Right cardiac atrium (tissue), 5 donors: ENCODE measurements at regions not wholly inside any gene's neighbourhood (a gene's known extent, or its start where the extent isn't known, plus 50 kb on each side); places are given as distances from the start of the nearest gene placed in this dataset.

ENCODE experiments used
- ATAC-seq, 2 donors: fragments of 200-7000 bp; cut with Tn5 transposase; one replicate each; pipeline versions ENCODE4 v1.8.0 to v1.9.1; 2020; ENCODE audit warnings: moderate library complexity in 2 of 2, mild to moderate bottlenecking in 1 of 2
- DNase-seq, 3 donors: peaks; one replicate each; pipeline ENCODE4 v3.0.0-alpha.2; 2020
- H3K27ac ChIP-seq: one replicate; pipeline ENCODE4 v1.5.1; 2013; ENCODE audit warnings: mild to moderate bottlenecking, low read length, control low read depth, moderate library complexity
- H3K27me3 ChIP-seq: one replicate; pipeline ENCODE4 v1.6.1; 2013; ENCODE audit not compliant: control insufficient read depth, insufficient read depth
- H3K4me1 ChIP-seq: one replicate; pipeline ENCODE4 v1.6.1; 2013; ENCODE audit warnings: low read length; ENCODE audit not compliant: control insufficient read depth, insufficient read depth
- H3K4me3 ChIP-seq: one replicate; pipeline ENCODE4 v1.5.1; 2013; ENCODE audit warnings: low read length, control low read depth
- H3K9me3 ChIP-seq: one replicate; pipeline ENCODE4 v1.6.1; 2013; ENCODE audit warnings: low read length; ENCODE audit not compliant: control insufficient read depth
- WGBS: extraction: QIAGEN DNeasy Blood & Tissue Kit; methylation state at CpG from one replicate; pipeline ENCODE4 v1.1.7; 2013; 5-methylcytosine and 5-hydroxymethylcytosine counted together
- intact Hi-C, 4 donors: fragments of 100-400 bp; cut with DNase I; formaldehyde crosslinking; loops; one replicate each; pipeline versions ENCODE4 v1.11.0 to v1.14.0; 2022 to 2023
- donor health status: healthy with polysubstance abuse.
- donor health status: DM: no; HTN: yes; CAD: no.
- donor health status: DM: no; HTN: no; CAD: no.
- donor health status: DM: no; HTN: yes; CAD: no; lungs with severe emphysema.
- donor health status: DM: yes; HTN: yes; CAD: no.

DNA sequence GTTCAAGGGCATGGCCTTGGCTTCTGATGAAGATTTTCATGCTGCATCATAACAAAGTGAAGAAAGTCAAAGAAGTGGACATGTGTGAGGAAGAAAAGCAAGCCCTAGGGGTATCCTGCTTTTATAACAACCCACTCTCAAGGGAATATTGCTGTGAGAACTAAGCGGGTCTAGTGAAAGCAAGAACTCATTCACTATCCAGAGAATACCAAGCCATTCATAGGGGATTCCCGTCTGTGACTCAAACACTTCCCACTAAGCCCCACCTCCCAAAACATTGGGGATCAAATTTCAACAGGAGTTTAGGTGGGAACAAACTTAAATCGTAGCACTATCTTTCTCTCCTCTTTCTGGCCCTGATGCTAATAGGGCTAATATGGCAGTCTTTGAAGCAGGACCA lies 98.5 kb upstream of the CTTNBP2NL start:
- Histone ChIP-seq H3K27me3 (no peaks in the 10 kb centered on the region), H3K4me1 (no peaks in the 10 kb centered on the region), H3K4me3 (no peak overlapping the region), H3K9me3 (no peaks in the 10 kb centered on the region), H3K27ac (no peak overlapping the region)
- DNase-seq = no peak
- WGBS = 52% methylated on average over 3 of the region's 3 CpGs
- intact Hi-C loops = no loop called here
- no peak for ATAC-seq

DNA sequence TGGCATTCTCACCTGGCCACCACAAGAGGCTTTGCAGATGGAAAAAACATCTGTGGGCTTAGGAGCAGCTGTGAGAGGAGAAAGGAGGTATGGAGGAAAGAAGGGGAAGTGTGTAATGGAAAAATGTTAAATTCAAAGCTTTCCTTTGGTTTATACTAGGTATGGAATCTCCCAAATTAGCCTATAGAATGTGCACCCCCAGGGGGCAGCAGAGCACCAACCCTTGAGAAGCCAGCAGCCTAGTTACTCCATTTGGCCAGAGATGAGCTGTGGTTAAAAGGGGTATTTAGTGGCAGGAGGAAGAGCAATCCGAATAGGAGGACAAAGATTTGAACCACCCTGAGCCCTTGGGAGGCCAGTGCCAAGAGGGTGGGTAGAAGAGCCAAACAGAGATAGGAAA lies 97.5 kb upstream of the CTTNBP2NL start:
- ATAC-seq (no peak), DNase-seq (peak in 1 of 3 donors; percentile 80)
- Histone ChIP-seq H3K27me3 (no peaks in the 10 kb centered on the region), H3K27ac (no peak overlapping the region), H3K4me3 (no peak overlapping the region), H3K9me3 (no peaks in the 10 kb centered on the region), H3K4me1 (no peaks in the 10 kb centered on the region)
- intact Hi-C loops = no loop called here
- WGBS = 27% methylated on average over 1 of the region's 1 CpG

DNA sequence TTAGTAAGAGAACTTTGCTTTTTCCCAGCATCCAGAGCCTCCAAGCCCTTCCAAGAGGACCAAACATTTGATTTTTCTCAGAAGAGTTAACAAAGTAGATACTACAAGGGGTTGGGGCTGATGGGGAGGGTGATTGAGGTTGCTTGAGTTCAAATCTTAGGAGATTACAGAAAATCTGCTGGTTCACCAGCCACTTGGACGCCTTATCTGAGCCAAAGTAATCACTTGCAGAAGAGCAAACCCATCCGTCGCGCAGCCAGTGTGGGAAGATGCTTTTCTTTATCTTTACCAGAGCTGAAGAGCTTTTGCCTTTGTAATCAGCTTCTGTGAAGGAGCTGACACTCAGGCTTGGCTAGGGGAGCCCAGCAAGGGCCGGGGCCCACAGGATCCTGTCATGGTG lies 91.9 kb upstream of the CTTNBP2NL start:
- H3K27me3 ChIP-seq = no peaks in the 10 kb centered on the region
- H3K4me3 ChIP-seq = no peak overlapping the region
- H3K4me1 ChIP-seq = no peaks in the 10 kb centered on the region
- no peak for DNase-seq
- H3K27ac ChIP-seq = no peak overlapping the region
- intact Hi-C loops = no loop called here
- WGBS = 44% methylated on average over 5 of the region's 5 CpGs
- ATAC-seq = no peak
- no peaks in the 10 kb centered on the region for H3K9me3 ChIP-seq

DNA sequence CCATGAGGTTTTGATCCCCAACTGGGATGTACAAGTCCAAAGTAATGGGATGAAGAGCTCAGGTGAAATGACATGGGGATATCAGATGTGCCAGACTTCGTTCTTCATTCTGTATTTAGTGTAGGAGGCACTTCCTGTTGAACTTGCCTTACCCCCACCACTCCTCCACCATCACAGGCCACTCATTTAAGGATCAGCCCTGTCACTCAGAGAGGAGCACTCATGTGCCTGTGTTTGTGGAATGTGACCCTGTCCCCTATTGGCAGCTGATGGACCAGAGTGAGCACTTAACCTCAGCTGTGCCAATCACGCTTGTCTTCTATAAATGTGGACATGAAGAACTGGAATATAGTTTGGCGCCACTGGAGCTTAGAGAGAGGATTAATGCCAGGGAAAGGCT lies 91.4 kb upstream of the CTTNBP2NL start:
- intact Hi-C loops = no loop called here
- H3K27me3 ChIP-seq = no peaks in the 10 kb centered on the region
- 52% methylated on average over 3 of the region's 3 CpGs for WGBS
- H3K4me3 ChIP-seq = no peak overlapping the region
- peak in 1 of 2 donors; percentile 26 for ATAC-seq
- no peak overlapping the region for H3K27ac ChIP-seq
- no peaks in the 10 kb centered on the region for H3K4me1 ChIP-seq
- no peaks in the 10 kb centered on the region for H3K9me3 ChIP-seq
- no peak for DNase-seq

DNA sequence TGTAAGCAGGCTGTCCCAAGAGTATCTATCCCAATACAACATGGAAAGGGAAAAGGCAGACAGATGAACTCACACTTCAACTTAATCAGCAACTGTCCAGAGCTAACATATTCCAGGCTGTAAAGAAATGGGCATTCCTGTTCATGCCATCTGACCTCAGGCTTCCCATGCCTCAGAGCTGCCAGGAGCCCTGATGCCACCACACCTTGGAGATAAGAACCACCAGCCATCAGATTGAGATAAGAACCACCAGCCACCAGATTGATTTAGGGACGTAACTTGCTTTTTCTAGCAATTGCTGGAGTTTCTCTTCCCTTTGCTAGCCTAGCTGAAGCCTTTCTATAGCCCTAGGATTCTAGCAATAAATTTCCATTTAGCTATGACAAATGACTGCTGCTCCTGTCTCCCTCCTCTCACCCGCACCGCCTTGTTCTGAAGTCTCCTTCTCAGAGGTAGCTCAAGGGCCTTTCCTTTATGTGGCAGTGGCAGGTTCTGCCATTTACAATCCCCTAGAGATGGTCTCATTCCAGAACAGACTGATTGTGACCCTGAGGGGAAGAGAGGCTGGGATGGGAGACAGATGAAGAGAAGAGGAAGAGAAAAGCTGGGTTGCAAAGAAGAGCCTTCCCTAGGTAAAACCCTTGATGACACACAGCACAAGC lies 88.0 kb upstream of the CTTNBP2NL start:
- intact Hi-C loops = no loop called here
- WGBS = 78% methylated on average over 3 of the region's 3 CpGs

DNA sequence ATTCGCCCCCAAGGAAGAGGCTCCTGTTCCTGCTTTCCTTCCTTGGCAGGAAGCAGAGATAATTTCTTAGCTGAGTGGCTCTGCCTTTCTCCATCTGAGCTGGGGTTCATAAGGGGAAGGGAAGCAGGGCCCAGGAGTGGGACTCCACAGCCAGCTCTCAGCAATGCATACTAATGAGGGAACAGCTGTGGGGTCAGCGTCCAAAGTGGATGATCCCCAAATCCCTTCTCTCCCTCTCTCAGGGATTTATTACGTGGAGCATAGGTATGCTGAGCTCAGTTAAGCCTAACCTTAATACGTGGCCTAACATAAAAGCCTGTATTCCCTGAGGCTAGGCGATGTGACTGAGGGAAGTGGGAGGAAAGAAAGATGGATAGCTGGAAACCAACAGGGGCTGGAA lies 87.3 kb upstream of the CTTNBP2NL start:
- Histone ChIP-seq H3K27ac (no peak overlapping the region), H3K27me3 (no peaks in the 10 kb centered on the region), H3K9me3 (no peaks in the 10 kb centered on the region), H3K4me1 (no peaks in the 10 kb centered on the region), H3K4me3 (no peak overlapping the region)
- DNase-seq (no peak), ATAC-seq (no peak)
- WGBS = 82% methylated on average over 5 of the region's 5 CpGs
- intact Hi-C loops = no loop called here

More for the DNA sequence above, 88.0 kb upstream of the CTTNBP2NL start:
- Histone ChIP-seq H3K27me3 (no peaks in the 10 kb centered on the region), H3K4me3 (no peak overlapping the region), H3K4me1 (no peaks in the 10 kb centered on the region), H3K27ac (no peak overlapping the region), H3K9me3 (no peaks in the 10 kb centered on the region)
- DNase-seq = no peak
- ATAC-seq = no peak

DNA sequence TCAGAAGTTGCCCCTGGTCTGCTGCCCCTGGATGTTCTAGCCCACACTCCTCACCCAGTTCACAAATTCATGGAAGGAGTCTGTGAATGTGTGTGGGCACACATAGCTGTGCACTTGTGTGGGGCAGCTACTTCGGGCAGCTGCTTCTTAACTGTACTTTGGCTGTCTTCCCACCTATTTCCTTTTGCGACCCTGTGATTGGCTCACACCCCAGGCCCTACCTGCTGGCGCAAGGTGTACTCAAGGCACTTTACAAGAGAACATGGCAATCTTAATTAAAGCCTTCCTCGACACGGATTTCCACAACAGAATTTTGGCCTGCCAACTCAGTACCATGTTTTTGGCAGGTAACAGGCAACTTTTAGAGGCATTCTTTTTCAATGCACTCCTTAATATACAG lies 86.5 kb upstream of the CTTNBP2NL start:
- Histone ChIP-seq H3K27me3 (no peaks in the 10 kb centered on the region), H3K4me3 (no peak overlapping the region), H3K4me1 (no peaks in the 10 kb centered on the region), H3K27ac (no peak overlapping the region), H3K9me3 (no peaks in the 10 kb centered on the region)
- no peak for DNase-seq
- 86% methylated on average over 5 of the region's 5 CpGs for WGBS
- intact Hi-C loops = no loop called here
- ATAC-seq = no peak

DNA sequence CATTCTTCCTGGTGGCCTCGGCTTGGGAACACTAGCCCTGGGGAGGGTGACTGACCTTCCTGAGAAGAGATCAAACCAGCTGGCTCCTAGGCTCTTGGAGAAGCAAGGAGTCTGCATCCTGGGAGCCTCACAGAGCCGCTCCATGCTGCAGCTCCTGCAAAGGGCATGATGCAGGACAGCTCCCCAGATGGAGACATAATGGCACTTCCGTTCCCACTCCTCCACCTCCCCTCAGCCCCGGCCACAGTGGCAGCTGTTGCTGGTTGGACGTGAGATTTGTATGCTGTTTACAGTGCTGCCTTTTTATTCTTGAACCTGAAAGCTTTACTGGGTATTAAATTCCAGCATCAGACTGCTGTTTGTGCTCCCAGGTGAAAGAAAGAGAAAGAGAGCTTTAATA lies 83.7 kb upstream of the CTTNBP2NL start:
- no peak for ATAC-seq
- DNase-seq = no peak
- intact Hi-C loops = no loop called here

DNA sequence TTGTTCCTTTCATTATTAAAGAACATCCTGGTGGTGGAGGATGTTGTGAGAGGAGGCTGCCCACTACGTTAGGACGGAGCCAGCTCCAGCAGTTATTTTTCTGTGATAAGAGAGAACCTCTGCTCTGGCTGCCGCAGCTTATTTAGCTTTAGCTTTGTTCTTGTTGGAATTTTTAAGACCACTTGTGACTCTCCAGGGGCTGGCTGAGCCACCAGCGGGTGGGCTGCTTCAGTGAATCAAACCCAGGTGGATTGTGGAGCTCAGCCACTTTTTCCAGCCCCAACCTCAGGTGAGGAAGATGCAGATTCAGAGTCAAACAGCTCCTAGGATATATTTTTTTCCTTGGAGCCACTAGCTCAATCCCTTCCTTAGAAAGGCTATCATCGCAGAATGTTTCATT lies 83.1 kb upstream of the CTTNBP2NL start:
- WGBS = 47% methylated on average over 5 of the region's 5 CpGs
- DNase-seq = no peak
- no peak for ATAC-seq
- H3K9me3 ChIP-seq = no peaks in the 10 kb centered on the region
- H3K27me3 ChIP-seq = no peaks in the 10 kb centered on the region
- H3K4me1 ChIP-seq = peaks cover 2% of the 10 kb centered on the region
- no peak overlapping the region for H3K4me3 ChIP-seq
- H3K27ac ChIP-seq = no peak overlapping the region
- intact Hi-C loops = no loop called here

More for the DNA sequence above, 83.7 kb upstream of the CTTNBP2NL start:
- H3K27me3 ChIP-seq = no peaks in the 10 kb centered on the region
- 39% methylated on average over 5 of the region's 5 CpGs for WGBS
- no peaks in the 10 kb centered on the region for H3K9me3 ChIP-seq
- H3K4me3 ChIP-seq = no peak overlapping the region
- H3K4me1 ChIP-seq = peaks cover 2% of the 10 kb centered on the region
- H3K27ac ChIP-seq = no peak overlapping the region

DNA sequence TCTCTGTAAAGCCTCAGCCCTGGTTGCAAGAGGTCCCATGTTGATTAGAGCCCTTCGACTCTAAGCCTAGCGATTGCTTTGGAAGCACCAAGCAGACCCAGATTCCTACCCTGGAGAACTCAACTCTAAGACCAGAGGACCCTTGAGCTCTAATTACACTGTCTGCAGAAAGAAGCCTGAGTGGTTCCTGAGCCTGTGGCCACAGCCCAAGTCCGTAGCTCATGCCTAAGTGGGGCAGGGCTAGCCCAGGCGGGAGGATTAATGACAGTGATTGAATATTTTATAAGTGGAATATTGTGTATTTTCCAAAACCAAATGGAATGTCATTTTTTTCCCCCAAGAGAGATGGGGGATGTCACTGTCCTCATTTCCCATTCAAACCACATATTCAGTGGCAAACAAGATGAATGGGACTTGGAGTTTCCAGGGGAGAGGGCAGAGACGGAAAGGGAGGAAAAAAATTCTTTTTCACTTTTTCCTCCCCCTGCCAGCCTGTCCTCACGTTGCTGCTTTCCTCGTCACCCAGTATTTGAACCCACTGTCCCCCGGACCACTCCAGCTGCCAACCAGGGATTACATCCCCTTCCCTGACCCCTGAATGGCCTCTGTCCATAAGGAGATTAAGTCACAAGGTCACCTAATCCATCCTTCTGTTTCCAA lies 79.6 kb upstream of the CTTNBP2NL start:
- H3K4me3 ChIP-seq = no peak overlapping the region
- peaks cover 5% of the 10 kb centered on the region for H3K4me1 ChIP-seq
- no peak overlapping the region for H3K27ac ChIP-seq
- no peaks in the 10 kb centered on the region for H3K9me3 ChIP-seq
- DNase-seq = no peak
- no peaks in the 10 kb centered on the region for H3K27me3 ChIP-seq
- 78% methylated on average over 8 of the region's 8 CpGs for WGBS
- intact Hi-C loops = no loop called here
- no peak for ATAC-seq

DNA sequence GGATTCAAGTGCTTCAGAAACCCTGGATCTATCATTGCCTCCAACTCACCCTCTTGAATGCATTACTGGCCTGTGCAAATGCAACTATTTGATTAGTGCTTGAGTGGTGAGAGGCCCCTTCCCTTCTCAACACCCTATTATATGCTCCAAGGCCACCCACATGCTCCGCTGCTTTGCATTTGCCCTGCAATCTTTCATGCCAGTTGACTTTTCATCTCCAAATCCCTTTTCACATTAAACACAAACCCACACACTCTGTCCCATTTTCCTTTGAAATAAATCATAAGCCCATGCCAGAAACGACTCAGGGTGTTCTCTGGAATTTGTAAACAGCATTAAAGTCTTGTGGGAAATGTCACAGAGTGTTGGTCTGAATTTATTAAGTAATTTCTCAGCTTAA lies 78.9 kb upstream of the CTTNBP2NL start:
- no peak for DNase-seq
- WGBS = 42% methylated on average over 2 of the region's 2 CpGs
- intact Hi-C loops = no loop called here
- H3K4me1 ChIP-seq = peaks cover 5% of the 10 kb centered on the region
- H3K4me3 ChIP-seq = no peak overlapping the region
- no peaks in the 10 kb centered on the region for H3K9me3 ChIP-seq
- peak in 1 of 2 donors; percentile 37 for ATAC-seq
- H3K27ac ChIP-seq = no peak overlapping the region
- no peaks in the 10 kb centered on the region for H3K27me3 ChIP-seq
